ENCODE measurements at regions not wholly inside any gene's neighbourhood (a gene's known extent, or its start where the extent isn't known, plus 50 kb on each side); places are given as distances from the start of the nearest gene placed in this dataset.
A peak's percentile ranks its signal among the peaks of the same experiment; 100 is the strongest.

DNA sequence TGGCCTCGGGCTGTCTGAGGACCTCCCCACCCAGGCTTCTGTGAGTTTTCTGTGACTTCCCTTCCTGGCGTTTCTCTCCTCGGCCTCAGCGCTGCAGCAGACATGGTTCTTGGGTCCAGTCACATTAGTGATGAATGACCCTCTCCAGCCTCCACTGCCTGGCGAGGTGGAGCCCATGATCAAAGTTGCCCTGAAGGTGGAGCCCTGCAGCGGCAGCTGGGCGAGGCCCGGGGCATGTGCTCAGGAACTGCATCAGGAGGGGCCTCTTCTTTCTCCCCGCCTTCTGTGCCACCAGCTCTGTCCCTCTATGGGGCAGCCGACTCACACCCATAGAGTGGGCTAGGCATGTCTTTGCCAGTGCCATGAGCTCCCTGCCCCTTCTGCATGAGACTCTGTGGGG lies 1079.7 kb downstream of the TBC1D22A start:
- ATAC-seq: peak; percentile 66
- no peaks in the 10 kb centered on the region for H3K9me2 ChIP-seq (ENCODE audit: insufficient read depth)
- Mint-ChIP-seq H3K4me1 (no peaks in the 10 kb centered on the region), H3K27ac (no peak overlapping the region), H3K4me3 (no peak overlapping the region), H3K27me3 (ENCODE audit: insufficient read depth, low read depth, poor library complexity) (peaks cover 4% of the 10 kb centered on the region), H3K36me3 (ENCODE audit: low read depth) (no peaks in the 10 kb centered on the region), H3K9me3 (peaks cover 3% of the 10 kb centered on the region)
- H3K27ac ChIP-seq (ENCODE audit: low read depth): no peak overlapping the region
- no peak for DNase-seq (ENCODE audit: low spot score)
- H4K20me1 ChIP-seq (replicated peaks; ENCODE audit: insufficient read depth): no peaks in the 10 kb centered on the region
- no peak overlapping the region for H3K4me3 ChIP-seq
- no peak overlapping the region for H3K4me2 ChIP-seq
- H3K27me3 ChIP-seq (ENCODE audit: insufficient read depth): no peaks in the 10 kb centered on the region
- no peaks in the 10 kb centered on the region for H3K79me2 ChIP-seq (replicated peaks; ENCODE audit: insufficient read depth)
- H3F3A ChIP-seq (replicated peaks; ENCODE audit: low read depth): no peaks in the 10 kb centered on the region
- no peak overlapping the region for H2AFZ ChIP-seq
- H3K4me1 ChIP-seq (ENCODE audit: insufficient read depth): no peaks in the 10 kb centered on the region
- H3K36me3 ChIP-seq (ENCODE audit: insufficient read depth): no peaks in the 10 kb centered on the region; the same call in 1 of the 2 replicates
- TF ChIP-seq STAT1 (IDR thresholded peaks at IDR 0.05; ENCODE audit: unreplicated experiment) (no peak), CREB1 (CRISPR knock-in tag; IDR thresholded peaks at IDR 0.05; ENCODE audit: low read depth) (no peak), ZNF114 (CRISPR knock-in tag; IDR thresholded peaks at IDR 0.05) (no peak), ZNF331 (CRISPR knock-in tag; IDR thresholded peaks at IDR 0.05; ENCODE audit: low read depth) (no peak), EZH2phosphoT487 (IDR thresholded peaks at IDR 0.05; ENCODE audit: unreplicated experiment) (no peak), POLR2AphosphoS5 (IDR thresholded peaks at IDR 0.05; ENCODE audit: low read depth) (no peak), JUNB (IDR thresholded peaks at IDR 0.05; ENCODE audit: unreplicated experiment) (no peak), EZH2 (IDR thresholded peaks at IDR 0.05; ENCODE audit: low read depth, unreplicated experiment) (no peak), NANOG (IDR thresholded peaks at IDR 0.05; ENCODE audit: borderline replicate concordance) (no peak)
- TF ChIP-seq, protein P1, sequence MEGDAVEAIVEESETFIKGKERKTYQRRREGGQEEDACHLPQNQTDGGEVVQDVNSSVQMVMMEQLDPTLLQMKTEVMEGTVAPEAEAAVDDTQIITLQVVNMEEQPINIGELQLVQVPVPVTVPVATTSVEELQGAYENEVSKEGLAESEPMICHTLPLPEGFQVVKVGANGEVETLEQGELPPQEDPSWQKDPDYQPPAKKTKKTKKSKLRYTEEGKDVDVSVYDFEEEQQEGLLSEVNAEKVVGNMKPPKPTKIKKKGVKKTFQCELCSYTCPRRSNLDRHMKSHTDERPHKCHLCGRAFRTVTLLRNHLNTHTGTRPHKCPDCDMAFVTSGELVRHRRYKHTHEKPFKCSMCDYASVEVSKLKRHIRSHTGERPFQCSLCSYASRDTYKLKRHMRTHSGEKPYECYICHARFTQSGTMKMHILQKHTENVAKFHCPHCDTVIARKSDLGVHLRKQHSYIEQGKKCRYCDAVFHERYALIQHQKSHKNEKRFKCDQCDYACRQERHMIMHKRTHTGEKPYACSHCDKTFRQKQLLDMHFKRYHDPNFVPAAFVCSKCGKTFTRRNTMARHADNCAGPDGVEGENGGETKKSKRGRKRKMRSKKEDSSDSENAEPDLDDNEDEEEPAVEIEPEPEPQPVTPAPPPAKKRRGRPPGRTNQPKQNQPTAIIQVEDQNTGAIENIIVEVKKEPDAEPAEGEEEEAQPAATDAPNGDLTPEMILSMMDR (conservative IDR thresholded peaks at IDR 0.05; ENCODE audit: low read depth in 2 of 2): no peak
- TF ChIP-seq, protein P2, sequence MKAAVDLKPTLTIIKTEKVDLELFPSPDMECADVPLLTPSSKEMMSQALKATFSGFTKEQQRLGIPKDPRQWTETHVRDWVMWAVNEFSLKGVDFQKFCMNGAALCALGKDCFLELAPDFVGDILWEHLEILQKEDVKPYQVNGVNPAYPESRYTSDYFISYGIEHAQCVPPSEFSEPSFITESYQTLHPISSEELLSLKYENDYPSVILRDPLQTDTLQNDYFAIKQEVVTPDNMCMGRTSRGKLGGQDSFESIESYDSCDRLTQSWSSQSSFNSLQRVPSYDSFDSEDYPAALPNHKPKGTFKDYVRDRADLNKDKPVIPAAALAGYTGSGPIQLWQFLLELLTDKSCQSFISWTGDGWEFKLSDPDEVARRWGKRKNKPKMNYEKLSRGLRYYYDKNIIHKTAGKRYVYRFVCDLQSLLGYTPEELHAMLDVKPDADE (IDR thresholded peaks at IDR 0.05): no peak
- TF ChIP-seq, protein P3, sequence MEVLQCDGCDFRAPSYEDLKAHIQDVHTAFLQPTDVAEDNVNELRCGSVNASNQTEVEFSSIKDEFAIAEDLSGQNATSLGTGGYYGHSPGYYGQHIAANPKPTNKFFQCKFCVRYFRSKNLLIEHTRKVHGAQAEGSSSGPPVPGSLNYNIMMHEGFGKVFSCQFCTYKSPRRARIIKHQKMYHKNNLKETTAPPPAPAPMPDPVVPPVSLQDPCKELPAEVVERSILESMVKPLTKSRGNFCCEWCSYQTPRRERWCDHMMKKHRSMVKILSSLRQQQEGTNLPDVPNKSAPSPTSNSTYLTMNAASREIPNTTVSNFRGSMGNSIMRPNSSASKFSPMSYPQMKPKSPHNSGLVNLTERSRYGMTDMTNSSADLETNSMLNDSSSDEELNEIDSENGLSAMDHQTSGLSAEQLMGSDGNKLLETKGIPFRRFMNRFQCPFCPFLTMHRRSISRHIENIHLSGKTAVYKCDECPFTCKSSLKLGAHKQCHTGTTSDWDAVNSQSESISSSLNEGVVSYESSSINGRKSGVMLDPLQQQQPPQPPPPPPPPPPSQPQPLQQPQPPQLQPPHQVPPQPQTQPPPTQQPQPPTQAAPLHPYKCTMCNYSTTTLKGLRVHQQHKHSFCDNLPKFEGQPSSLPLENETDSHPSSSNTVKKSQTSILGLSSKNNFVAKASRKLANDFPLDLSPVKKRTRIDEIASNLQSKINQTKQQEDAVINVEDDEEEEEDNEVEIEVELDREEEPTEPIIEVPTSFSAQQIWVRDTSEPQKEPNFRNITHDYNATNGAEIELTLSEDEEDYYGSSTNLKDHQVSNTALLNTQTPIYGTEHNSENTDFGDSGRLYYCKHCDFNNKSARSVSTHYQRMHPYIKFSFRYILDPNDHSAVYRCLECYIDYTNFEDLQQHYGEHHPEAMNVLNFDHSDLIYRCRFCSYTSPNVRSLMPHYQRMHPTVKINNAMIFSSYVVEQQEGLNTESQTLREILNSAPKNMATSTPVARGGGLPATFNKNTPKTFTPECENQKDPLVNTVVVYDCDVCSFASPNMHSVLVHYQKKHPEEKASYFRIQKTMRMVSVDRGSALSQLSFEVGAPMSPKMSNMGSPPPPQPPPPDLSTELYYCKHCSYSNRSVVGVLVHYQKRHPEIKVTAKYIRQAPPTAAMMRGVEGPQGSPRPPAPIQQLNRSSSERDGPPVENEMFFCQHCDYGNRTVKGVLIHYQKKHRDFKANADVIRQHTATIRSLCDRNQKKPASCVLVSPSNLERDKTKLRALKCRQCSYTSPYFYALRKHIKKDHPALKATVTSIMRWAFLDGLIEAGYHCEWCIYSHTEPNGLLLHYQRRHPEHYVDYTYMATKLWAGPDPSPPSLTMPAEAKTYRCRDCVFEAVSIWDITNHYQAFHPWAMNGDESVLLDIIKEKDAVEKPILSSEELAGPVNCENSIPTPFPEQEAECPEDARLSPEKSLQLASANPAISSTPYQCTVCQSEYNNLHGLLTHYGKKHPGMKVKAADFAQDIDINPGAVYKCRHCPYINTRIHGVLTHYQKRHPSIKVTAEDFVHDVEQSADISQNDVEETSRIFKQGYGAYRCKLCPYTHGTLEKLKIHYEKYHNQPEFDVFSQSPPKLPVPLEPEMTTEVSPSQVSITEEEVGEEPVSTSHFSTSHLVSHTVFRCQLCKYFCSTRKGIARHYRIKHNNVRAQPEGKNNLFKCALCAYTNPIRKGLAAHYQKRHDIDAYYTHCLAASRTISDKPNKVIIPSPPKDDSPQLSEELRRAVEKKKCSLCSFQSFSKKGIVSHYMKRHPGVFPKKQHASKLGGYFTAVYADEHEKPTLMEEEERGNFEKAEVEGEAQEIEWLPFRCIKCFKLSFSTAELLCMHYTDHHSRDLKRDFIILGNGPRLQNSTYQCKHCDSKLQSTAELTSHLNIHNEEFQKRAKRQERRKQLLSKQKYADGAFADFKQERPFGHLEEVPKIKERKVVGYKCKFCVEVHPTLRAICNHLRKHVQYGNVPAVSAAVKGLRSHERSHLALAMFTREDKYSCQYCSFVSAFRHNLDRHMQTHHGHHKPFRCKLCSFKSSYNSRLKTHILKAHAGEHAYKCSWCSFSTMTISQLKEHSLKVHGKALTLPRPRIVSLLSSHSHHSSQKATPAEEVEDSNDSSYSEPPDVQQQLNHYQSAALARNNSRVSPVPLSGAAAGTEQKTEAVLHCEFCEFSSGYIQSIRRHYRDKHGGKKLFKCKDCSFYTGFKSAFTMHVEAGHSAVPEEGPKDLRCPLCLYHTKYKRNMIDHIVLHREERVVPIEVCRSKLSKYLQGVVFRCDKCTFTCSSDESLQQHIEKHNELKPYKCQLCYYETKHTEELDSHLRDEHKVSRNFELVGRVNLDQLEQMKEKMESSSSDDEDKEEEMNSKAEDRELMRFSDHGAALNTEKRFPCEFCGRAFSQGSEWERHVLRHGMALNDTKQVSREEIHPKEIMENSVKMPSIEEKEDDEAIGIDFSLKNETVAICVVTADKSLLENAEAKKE (CRISPR knock-in tag; IDR thresholded peaks at IDR 0.05): no peak
- TF ChIP-seq, protein P4, sequence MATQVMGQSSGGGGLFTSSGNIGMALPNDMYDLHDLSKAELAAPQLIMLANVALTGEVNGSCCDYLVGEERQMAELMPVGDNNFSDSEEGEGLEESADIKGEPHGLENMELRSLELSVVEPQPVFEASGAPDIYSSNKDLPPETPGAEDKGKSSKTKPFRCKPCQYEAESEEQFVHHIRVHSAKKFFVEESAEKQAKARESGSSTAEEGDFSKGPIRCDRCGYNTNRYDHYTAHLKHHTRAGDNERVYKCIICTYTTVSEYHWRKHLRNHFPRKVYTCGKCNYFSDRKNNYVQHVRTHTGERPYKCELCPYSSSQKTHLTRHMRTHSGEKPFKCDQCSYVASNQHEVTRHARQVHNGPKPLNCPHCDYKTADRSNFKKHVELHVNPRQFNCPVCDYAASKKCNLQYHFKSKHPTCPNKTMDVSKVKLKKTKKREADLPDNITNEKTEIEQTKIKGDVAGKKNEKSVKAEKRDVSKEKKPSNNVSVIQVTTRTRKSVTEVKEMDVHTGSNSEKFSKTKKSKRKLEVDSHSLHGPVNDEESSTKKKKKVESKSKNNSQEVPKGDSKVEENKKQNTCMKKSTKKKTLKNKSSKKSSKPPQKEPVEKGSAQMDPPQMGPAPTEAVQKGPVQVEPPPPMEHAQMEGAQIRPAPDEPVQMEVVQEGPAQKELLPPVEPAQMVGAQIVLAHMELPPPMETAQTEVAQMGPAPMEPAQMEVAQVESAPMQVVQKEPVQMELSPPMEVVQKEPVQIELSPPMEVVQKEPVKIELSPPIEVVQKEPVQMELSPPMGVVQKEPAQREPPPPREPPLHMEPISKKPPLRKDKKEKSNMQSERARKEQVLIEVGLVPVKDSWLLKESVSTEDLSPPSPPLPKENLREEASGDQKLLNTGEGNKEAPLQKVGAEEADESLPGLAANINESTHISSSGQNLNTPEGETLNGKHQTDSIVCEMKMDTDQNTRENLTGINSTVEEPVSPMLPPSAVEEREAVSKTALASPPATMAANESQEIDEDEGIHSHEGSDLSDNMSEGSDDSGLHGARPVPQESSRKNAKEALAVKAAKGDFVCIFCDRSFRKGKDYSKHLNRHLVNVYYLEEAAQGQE (IDR thresholded peaks at IDR 0.05; ENCODE audit: unreplicated experiment): no peak

All from GM23338 (cell line).